Fibroblast of the conjunctiva (primary cell): ENCODE measurements at regions not wholly inside any gene's neighbourhood (a gene's known extent, or its start where the extent isn't known, plus 50 kb on each side); places are given as distances from the start of the nearest gene placed in this dataset.

Experiments
- DNase-seq: peaks from one replicate; pipeline ENCODE4 v3.0.0-alpha.2; 2010; ENCODE audit warnings: low read depth

GRCh38 chr16:6377956-6378355 is 954.7 kb upstream of the RBFOX1 start:
- no peak for DNase-seq

DNA sequence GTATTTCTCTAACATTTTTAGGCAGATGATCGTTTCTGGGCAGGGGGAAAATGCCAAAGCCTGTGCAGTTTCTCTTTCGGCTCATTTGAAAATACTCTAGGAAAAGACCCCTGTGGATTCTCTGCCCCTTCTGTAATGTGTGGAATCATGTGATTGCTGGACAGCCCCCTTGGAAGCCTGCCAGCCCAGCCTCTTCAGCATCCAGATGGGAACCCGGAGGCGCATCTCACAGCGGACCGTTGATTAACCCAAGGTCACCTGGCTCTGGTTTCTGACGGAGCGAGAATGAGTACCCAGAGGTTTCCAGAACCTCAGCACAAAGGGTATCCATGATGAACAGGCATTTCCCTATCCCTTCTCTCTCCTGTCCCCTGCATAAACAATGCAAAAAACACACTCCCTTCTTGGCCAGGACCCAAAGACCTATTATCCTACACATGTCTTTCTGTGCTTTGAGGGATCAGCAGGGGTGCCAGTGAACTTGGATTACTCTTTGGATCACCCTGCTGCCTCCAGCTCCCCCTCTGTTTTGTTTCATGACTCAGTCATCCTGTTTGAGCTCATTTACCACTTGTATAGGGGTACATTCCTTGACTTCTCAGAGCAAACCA is 957.1 kb upstream of the RBFOX1 start:
- DNase-seq = no peak

GRCh38 chr16:6374821-6375220 is 957.8 kb upstream of the RBFOX1 start:
- no peak for DNase-seq

DNA sequence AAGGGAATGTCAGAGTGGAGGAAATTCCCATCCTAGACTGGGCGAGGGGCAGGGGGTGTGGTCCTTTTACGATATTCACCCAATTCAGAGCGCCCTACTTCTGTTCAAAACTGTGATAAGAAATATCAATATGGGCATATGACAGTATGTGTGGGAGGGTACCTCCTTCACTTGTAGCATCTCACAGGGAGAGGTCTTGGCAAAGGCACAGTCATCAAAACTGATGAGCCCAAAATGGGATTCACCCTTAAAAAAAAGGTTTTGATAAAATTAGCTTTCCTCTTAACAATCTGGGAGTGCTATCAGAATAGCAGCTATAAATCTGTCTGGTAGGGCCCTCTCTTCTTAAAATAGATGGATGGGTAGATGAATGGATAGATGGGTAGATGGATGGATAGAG is 967.8 kb upstream of the RBFOX1 start:
- DNase-seq = no peak

DNA sequence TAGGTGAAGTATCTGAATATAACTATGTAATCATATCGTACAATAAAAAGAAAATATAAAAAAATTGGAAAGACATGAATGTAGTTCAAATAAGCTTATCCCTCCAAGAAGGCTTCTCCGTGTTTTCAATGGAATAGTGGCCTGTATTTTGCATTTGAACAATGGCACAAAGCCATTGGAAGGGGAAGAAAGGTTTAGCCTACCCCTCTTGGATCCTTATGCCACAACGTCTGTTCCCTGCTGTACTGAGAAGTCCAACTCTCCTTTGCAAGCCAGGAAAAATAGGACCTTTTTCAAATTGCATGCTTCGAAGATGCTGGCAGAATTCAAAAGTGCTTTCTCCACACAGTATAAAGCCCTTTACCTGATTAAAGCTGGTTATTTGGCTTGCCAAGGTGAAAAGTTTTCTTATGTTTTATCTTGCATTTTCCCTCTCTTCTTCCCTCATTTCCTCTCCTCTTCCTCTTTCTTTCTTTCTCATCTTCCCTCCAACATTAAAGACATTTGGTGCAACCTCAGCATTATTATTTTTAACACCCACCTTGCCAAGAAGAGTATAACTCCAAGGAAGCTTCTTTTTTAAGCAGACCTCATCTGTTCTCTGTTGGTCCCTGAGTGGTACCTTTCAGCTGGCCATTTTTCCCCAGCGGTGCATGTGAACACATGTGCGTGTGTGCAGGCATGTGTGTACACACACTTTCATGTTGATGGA is 968.6 kb upstream of the RBFOX1 start:
- DNase-seq = no peak

DNA sequence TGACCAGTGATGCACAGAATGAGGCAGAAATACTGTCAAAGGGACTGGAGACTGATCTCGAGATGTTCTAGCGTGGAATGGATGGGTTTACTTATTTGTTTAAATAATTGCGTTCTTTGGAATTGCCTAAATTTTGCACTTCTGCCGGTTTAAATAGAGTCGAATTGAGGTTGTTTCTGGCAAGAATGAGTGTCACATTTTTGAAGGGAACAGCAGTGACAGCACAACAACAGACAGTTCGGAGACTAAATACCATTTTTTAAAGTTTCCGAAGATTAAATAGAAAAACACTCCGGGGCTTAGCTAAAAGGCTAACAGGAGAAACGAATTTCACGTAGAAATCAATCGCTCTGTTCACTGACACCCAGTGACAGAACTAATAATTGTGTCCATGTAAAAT is 969.2 kb upstream of the RBFOX1 start:
- no peak for DNase-seq

DNA sequence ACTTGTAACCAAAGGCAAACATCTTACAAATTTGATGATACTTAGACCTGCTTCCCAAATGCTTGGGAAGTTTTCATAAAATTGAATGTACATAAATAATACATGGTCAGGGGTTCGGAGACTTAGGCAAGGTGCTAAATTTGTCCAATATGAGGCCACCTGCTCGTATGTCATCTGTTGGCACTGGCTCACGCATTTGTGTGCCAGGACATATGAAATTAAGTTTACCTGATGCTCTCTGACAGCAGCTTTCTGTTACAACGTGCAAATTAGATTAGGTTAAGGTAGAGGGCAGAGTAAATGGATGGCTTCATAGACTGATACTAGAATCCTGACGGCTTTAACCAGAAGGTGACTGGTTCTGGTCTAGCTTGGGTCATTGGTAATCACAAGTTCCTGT is 970.3 kb upstream of the RBFOX1 start:
- no peak for DNase-seq

DNA sequence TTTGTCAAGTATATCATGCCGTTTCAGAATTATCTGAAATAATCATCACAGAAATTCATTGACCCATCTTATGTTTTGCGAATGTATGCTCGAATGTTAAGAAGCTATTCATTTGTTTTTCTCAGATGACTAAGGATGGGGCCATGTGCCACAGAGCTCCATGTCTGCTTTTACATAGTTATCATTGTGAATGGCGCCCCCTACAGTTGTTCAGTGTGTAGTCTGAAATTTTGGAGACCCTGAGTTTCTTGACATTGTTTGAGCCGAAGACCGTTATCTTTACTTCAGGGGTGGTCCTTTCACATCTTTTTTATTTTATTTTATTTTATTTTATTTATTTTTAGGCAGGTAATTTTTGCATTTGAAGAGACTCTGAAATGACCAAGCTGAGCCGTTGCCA is 972.0 kb upstream of the RBFOX1 start:
- DNase-seq = no peak

DNA sequence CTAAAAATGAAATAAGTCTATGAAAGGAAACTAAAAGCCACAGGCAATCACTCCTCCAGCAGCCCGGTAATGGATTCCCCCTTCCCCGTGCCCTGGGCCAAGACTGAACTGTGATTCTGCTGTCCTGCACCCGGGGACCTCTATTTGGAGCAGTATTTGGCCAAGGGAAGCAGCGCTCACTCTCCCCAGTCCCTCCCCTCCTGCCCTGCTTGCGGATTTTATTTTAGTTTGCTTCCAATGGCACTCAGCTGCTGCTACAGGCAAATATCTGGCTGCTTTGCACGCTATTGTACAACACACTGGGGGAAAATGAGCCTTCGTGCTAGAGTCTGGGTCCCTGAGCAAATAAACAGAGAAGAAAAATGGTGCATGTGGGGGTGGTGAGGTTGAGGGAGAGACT is 975.7 kb upstream of the RBFOX1 start:
- DNase-seq = no peak

- DNase-seq = no peak
Observed at GRCh38 chr16:6349725-6350124, 982.9 kb upstream of the RBFOX1 start.

- DNase-seq = no peak
Observed at GRCh38 chr16:6345090-6345489, 987.6 kb upstream of the RBFOX1 start.

GRCh38 chr16:6343157-6343556 is 989.5 kb upstream of the RBFOX1 start:
- DNase-seq = no peak

DNA sequence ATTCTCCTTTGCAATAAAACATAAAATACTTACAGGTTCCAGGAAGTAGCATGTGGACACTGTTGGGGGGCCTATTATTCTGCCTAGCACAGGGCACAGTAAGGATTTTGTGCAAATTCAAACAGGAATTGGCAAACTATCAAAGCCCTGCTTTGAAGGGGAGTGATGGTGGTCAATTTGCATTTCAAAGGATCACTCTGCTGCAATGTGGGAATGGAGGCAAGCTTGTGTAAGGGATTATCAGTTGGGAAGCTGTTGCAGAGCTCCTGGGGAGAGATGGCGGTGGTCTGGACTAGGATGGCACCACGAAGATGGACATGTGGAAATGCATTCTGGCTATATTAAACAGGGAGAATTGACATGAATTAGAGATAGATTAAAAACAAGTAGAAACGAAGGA is 990.7 kb upstream of the RBFOX1 start:
- DNase-seq = no peak

DNA sequence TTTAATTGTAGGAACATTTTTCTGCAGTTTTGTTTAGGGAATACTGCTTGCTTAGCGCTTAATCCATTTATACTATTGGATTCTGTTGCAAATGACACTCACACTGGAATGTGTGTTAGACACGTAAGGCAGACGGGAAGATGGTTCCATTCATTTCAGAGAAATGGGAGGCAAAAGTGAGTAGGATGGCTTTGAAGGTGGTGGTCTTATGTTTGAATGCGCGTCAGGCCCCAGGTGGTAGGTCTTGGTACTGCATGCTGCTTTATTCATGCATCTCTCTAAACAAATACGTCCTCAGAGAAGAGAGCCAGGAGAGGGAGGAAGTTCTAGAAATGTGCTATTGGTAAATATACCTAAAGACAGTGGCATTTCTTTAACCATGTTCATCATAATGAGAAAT is 997.6 kb upstream of the RBFOX1 start:
- DNase-seq = no peak

DNA sequence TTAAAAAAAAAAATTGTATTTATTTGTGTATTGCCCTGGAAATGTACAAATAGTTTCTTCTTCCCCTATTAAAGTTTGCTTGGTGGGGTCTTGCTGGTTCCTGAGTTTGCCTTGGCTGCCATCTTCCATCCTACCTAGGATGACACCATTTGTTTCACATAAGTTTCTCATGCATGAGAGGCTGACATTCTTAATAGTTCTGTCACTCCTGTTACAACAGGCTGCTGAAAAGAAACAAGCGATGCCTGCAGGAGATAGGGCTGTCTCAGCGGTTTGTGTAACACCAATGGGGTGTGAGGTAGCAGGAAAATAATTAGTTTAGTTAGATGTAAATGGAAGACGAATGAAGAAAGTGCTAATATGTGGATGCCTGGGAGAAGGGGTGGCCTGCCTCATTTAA is 1000.9 kb upstream of the RBFOX1 start:
- DNase-seq = no peak

GRCh38 chr16:6317934-6318333 is 1014.7 kb upstream of the RBFOX1 start:
- DNase-seq = no peak

- no peak for DNase-seq
Observed at GRCh38 chr16:6309271-6309670, 1023.4 kb upstream of the RBFOX1 start.

- no peak for DNase-seq
Observed at GRCh38 chr16:6308176-6308575, 1024.5 kb upstream of the RBFOX1 start.

- no peak for DNase-seq
Observed at GRCh38 chr16:6300523-6300922, 1032.1 kb upstream of the RBFOX1 start.

- no peak for DNase-seq
Observed at GRCh38 chr16:6297666-6298410, 1034.8 kb upstream of the RBFOX1 start.

DNA sequence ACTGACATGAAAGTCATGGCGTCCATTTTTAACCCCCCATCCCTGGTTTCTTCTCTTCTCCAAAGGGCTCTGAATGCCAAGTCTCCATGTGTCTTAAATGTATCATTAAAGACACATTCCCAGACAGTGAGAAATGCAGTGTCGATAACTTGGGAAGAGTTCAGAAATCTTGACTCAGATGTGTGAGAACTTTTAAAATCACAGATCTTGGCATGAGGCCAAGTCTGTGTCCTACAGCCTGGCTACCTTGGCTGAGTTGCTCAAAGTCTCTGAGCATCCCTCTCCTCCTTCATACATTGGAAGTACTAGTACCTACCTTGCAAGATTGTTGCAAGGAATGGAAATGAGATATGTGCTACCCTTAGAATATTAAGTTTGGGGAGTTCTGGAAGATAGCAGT is 1046.5 kb upstream of the RBFOX1 start:
- DNase-seq = no peak

DNA sequence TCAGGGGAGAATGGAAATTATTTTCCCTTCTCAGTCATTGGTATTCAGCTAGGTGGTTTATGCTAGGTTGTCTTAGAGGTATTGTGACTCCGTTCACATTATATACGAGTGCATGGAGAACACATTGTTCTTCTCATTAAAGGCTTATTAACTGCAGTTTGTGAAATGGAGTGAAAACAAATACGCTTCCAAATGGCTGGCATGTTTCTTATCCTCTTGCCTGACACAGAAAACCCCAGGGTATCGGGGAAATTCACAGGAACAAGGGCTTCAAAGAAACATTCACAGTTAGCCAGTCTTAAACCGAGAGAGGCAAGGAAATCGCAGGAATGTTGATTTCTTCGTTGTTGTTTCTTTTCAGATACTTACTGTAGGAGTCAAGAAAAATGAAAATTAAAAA is 1047.9 kb upstream of the RBFOX1 start:
- DNase-seq = no peak

- DNase-seq = no peak
Observed at GRCh38 chr16:6281994-6282393, 1050.7 kb upstream of the RBFOX1 start.

DNA sequence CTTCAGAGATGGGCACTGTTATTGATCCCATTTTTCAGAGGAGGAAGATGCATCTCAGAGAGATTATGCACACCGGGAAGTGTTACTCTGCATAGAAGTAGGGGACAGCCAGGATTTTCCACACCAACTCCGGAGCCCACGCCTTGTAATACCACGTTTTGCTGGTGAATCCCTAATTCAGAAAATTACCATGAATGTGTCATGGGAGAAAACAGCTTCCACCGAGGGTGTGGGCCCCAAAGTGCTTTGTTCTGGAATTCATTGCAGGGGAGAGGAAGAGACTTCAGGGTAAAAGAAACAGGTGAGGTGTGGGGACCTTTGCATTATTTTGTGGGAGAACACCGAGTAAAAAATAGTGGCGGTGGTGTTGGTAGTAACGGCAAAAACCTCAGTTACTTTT is 1051.4 kb upstream of the RBFOX1 start:
- no peak for DNase-seq
